Coronary artery (tissue), 2 donors: ENCODE measurements at regions not wholly inside any gene's neighbourhood (a gene's known extent, or its start where the extent isn't known, plus 50 kb on each side); places are given as distances from the start of the nearest gene placed in this dataset.

Source experiments
- DNase-seq: peaks from one replicate; pipeline ENCODE4 v3.0.0-alpha.2; 2017; ENCODE audit warnings: low spot score
- H3K27ac ChIP-seq, 2 donors: fragments of 200-600 bp; sonication (generic); one replicate each; pipeline ENCODE4 v1.5.1; 2016 to 2019
- H3K4me3 ChIP-seq: fragments of 200-600 bp; sonication (generic); 2 replicates; pipeline ENCODE4 v1.5.1; 2016; ENCODE audit warnings: mild to moderate bottlenecking, moderate library complexity
- TF ChIP-seq, protein P1 (sequence below): fragments of 200-600 bp; sonication (generic); IDR thresholded peaks from one replicate; pipeline ENCODE4 v1.5.1; 2019; ENCODE audit warnings: antibody characterized with exemption

DNA sequence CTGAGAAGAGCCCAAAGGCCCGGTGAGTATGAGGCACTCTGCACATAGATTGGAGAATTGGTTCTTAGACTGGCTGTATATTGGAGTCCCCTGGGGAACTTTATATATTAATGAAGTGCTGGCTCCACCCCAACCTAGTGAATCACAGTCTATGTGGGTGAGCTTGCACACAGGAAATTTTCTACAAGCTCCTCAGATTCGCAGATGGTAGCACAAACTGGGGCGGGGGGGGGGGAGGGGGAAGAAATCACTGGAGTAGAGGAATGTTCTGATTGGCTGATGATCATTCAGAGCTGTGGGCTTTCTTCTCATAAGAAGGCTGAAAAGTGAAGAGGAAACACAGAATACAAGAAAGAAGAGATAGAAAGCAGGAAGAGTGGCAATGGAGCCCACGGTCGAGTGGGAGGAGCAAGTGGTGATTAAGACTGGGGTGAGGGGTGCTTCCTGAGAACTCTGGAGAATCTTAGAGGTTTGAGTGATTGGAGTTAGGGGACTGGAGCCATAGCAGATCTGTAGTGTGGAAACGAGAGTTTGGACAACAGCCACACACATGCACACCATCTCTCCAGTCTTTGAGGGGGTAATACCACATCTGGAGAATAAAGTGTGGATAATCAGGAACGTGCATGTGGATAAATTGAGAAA lies 465.9 kb upstream of the DAB1 start:
- Histone ChIP-seq H3K4me3 (no peak overlapping the region), H3K27ac (no peak overlapping the region)
- DNase-seq: no peak
- TF ChIP-seq, protein P1, sequence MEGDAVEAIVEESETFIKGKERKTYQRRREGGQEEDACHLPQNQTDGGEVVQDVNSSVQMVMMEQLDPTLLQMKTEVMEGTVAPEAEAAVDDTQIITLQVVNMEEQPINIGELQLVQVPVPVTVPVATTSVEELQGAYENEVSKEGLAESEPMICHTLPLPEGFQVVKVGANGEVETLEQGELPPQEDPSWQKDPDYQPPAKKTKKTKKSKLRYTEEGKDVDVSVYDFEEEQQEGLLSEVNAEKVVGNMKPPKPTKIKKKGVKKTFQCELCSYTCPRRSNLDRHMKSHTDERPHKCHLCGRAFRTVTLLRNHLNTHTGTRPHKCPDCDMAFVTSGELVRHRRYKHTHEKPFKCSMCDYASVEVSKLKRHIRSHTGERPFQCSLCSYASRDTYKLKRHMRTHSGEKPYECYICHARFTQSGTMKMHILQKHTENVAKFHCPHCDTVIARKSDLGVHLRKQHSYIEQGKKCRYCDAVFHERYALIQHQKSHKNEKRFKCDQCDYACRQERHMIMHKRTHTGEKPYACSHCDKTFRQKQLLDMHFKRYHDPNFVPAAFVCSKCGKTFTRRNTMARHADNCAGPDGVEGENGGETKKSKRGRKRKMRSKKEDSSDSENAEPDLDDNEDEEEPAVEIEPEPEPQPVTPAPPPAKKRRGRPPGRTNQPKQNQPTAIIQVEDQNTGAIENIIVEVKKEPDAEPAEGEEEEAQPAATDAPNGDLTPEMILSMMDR: no peak

GRCh38 chr1:57887964-57888491 lies 464.2 kb upstream of the DAB1 start:
- H3K4me3 ChIP-seq: no peak overlapping the region
- no peak for DNase-seq
- no peak overlapping the region for H3K27ac ChIP-seq
- TF ChIP-seq, protein P1: no peak

GRCh38 chr1:57886376-57886775 lies 462.5 kb upstream of the DAB1 start:
- H3K27ac ChIP-seq: no peak overlapping the region
- TF ChIP-seq, protein P1: no peak
- no peak overlapping the region for H3K4me3 ChIP-seq
- no peak for DNase-seq

- TF ChIP-seq, protein P1: no peak
- Histone ChIP-seq H3K4me3 (no peak overlapping the region), H3K27ac (no peak overlapping the region)
- no peak for DNase-seq
These were observed 459.8 kb upstream of the DAB1 start for GRCh38 chr1:57883642-57883995.

GRCh38 chr1:57882934-57883641 lies 459.2 kb upstream of the DAB1 start:
- no peak for DNase-seq
- H3K4me3 ChIP-seq: no peak overlapping the region
- no peak overlapping the region for H3K27ac ChIP-seq
- TF ChIP-seq, protein P1: no peak

DNA sequence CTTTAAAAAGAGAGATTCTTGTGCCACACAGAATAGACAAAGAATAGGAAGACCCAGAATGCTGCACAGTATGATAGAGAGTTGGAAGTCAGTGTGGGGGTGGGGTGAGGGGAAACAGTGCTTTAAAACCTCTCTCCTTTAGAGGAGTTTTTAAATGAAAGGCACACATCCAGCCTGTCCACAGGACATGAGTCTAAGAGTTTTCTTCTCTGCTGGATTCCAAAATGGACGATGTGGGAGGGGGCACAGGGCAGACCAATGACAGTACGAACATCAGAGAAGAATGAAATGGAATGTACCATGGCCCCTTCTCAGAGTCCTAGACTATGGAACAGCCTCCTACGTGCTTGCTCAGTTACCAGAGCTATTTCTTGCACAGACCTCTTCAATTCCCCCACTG lies 458.2 kb upstream of the DAB1 start:
- Histone ChIP-seq H3K27ac (no peak overlapping the region), H3K4me3 (no peak overlapping the region)
- TF ChIP-seq, protein P1: no peak
- no peak for DNase-seq

DNA sequence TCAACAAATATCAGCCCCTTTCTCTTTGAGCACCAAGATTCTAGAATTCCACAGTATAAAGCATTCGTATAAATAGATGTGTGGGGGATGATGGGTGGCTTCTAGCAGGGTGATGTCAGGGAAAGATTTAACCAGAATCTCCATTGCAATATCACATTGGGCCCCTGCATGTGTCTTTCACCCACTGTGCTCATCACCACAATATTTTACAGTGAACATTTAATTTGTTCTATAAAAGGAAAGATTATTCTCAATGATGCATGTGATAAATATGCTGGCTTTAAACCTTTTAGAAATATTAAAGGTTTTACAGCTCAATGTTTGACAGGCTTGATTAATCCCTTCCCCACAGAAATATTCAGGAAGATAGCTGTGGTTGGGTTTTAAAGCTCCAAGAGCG lies 457.8 kb upstream of the DAB1 start:
- H3K27ac ChIP-seq: no peak overlapping the region
- TF ChIP-seq, protein P1: no peak
- H3K4me3 ChIP-seq: no peak overlapping the region
- no peak for DNase-seq
